Activated CD4-positive, alpha-beta T cell treated with anti-CD3 and anti-CD28 coated beads for 24 hours (primary cell): ENCODE measurements at regions not wholly inside any gene's neighbourhood (a gene's known extent, or its start where the extent isn't known, plus 50 kb on each side); places are given as distances from the start of the nearest gene placed in this dataset.

Experiments used
- DNase-seq, 2 donors: peaks; one replicate each; pipeline ENCODE4 v3.0.0-alpha.2; 2020; ENCODE audit warnings: low read depth in 2 of 2

DNA sequence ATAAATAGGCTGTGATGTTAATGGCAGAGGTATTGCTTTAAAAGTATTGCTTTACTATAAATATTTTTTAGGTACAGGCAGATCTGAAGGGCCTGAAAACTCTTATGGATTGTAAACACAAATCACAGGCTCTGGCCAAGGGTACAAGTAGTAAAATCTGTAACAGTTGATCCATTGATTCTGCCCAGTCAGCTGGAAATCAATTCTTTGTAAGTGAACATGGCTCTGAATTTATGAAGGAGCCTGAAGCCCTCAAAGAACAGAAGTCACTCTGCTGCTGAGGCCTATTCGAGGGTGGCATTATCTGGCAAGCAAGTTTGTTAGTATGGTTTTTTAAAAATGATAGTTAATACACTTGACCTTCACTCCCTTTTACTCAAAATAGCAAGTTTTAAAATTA lies 834.0 kb upstream of the TMPRSS15 start:
- DNase-seq, result no peak

DNA sequence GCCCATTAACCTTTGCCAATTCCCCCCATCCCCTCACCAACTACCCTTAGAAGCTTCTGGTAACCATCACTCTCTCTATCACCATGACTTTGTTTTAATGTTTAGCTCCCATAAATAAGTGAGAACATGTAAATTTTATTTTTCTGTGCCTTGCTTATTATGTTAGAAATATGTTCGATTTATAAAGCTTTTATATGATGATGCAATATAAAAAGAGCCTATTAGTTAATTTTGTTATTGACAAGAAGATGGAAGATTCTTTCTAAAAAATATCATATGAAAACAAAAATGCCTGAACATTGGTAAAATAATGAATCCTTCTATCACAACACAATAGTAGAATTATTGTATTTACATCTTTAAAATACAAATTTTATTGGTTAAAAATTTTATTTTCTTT lies 836.1 kb upstream of the TMPRSS15 start:
- DNase-seq, result no peak

- no peak for DNase-seq
These were observed 841.1 kb upstream of the TMPRSS15 start for GRCh38 chr21:19244502-19245187.

DNA sequence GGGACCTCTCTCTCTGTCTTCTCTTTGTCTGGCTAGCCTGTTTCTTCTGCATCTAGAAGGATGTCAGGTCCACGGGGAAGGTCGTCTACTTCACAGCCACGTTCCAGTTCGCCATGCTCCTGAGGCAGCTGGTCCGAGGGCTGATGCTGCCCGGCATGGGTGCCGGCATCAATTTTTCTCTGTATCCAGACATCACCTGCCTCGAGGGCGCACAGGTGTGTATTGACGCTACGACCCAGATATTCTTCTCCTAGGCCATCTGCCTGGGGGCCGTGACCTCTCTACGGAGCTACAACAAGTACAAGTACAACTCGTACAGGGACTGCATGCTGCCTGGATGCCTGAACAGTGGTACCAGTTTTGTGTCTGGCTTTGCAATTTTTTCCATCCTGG lies 841.6 kb upstream of the TMPRSS15 start:
- no peak for DNase-seq

DNA sequence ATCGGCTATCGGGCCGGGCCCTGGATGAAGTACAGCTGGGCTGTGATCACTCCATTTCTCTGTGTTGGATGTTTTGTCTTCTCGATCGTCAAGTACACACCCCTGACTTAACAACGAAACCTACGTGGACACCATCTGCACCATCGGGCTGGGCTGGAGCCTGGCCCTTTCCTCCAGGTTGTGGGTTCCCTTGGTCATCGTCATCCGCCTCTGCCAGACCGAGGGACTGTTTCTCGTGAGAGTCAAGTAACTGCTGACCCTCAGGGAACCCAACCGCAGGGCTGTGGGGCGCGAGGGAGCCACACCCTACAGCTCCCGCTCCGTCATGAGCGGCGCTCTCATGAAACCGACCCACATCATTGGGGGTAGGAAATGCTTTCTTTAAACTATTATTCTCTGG lies 842.4 kb upstream of the TMPRSS15 start:
- no peak for DNase-seq

- no peak for DNase-seq
These were observed 853.5 kb upstream of the TMPRSS15 start for GRCh38 chr21:19256934-19257660.

DNA sequence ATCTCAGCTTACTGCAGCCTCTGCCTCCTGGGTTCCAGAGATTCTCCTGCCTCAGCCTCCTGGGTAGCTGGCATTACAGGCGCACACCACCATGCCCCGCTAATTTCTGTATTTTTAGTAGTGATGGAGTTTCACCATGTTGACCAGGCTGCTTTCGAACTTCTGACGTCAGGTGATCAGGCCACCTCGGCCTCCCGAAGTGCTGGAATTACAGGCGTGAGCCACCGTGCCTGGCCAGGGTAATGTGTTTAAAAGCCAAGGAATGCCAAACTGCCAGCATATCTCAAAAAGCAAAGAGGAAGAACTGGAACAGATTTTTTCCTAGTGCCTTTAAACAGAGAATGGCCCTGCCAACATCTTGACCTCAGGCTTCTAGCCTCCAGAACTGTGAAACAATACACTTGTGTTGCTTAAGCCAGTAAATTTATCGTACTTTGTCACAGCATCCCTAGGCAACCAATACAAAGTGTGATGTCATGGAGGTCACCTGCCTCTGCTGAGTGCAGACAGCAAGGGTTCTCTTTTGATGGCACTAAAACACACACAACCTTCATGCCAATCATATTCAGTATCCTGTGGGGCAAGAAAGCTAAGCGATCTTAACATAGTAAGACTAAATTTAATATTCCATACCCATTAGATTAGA lies 858.3 kb upstream of the TMPRSS15 start:
- DNase-seq, result no peak

- no peak for DNase-seq
These were observed 863.1 kb upstream of the TMPRSS15 start for GRCh38 chr21:19266636-19267035.

GRCh38 chr21:19268686-19269085 lies 865.1 kb upstream of the TMPRSS15 start:
- DNase-seq, result no peak

- no peak for DNase-seq
These were observed 871.5 kb upstream of the TMPRSS15 start for GRCh38 chr21:19275065-19275464.

DNA sequence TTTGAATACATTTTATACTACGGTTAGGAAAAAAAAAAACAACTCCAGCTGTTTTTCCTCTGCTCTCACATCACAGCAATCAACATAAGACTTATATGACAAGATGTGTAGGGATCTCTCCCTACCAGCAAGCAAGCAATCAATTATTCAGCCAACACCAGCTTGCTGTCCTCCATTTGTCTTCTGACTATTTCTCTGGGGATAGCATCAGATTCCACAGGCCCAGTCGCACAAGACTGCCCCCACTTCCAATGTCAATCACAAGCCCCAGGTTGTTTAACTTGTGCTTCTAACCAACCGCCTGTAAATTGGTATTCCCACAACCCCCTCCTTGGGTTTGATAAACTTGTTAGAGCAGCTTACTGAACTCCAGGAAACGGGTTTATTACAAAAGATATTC lies 873.1 kb upstream of the TMPRSS15 start:
- DNase-seq, result no peak

GRCh38 chr21:19286876-19287275 lies 883.3 kb upstream of the TMPRSS15 start:
- no peak for DNase-seq

GRCh38 chr21:19290328-19290727 lies 886.7 kb upstream of the TMPRSS15 start:
- DNase-seq, result no peak

DNA sequence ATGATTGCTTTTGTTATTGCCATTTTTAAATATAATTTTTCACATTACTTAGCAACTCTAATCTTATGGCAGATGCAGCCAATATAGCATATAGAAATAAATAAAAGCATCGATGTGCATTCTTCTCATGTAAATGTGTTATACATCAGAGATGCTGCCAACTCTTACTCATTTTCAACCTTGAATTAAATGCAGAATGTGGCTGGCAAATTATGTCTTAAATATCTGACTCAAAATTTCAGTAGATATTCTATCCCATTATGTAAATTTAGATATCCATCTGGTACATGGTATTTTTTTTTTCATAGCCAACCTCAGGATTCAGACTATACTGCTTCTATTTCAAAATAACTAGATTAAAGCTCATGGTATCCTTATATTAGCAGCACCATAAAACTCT lies 916.7 kb upstream of the TMPRSS15 start:
- DNase-seq, result no peak

- no peak for DNase-seq
These were observed 918.1 kb upstream of the TMPRSS15 start for GRCh38 chr21:19321688-19322087.

- no peak for DNase-seq
These were observed 918.8 kb upstream of the TMPRSS15 start for GRCh38 chr21:19322360-19322759.

- no peak for DNase-seq
These were observed 923.1 kb upstream of the TMPRSS15 start for GRCh38 chr21:19326531-19327319.

DNA sequence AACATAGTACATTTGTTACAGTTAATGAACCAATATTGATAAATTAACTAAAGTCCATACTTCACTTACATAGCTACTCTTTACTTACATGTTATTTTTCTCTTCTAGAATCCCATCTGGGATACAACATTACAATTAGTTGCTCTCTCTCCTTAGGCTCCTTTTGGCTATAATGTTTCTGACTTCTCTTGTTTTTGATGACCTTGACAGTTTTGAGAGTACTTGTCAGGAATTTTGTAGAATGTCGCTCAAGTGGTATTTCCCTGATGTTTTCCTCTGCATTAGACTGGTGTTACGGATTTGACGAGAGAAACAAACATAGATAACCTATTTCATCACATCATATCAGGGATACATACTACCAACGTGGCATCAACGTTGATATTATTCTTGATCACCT lies 925.4 kb upstream of the TMPRSS15 start:
- DNase-seq, result no peak

DNA sequence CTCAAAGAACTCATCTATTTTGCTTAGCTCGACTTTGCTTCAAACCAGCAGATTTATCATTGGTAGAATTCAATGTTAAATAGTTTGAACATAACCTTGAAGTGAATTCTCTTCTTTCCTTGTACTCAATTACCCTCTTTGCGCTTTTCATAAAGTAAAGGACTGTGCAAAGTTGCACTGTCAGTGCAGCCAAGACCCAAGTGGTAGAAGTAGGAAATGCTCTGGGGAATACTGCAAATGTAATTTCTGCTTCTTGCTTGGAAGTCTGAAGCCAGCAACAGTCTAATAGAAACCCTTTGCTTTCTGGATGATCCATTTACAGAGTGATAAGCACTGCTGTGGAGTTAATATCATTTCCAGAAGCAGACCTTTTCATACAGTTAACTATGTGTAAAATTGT lies 936.7 kb upstream of the TMPRSS15 start:
- DNase-seq, result no peak

DNA sequence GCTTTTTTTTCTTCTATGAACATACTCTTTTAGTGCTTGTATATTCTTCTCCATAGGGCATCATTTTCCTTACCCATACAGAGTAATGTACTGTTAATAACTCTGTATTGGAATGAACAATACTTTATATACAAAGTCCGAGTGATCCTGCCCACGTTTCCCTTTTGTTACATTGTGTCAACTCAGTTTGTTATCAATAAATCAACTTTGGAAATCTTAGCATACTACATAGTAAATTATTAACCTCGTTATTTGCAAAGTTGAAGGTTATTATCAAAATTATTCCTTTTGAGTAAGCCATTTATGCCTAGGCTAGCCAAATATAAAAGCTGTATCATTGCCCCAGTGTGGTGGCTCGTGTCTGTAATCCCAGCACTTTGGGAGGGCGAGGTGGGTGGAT lies 937.4 kb upstream of the TMPRSS15 start:
- DNase-seq, result no peak

GRCh38 chr21:19343711-19344110 lies 940.1 kb upstream of the TMPRSS15 start:
- no peak for DNase-seq

DNA sequence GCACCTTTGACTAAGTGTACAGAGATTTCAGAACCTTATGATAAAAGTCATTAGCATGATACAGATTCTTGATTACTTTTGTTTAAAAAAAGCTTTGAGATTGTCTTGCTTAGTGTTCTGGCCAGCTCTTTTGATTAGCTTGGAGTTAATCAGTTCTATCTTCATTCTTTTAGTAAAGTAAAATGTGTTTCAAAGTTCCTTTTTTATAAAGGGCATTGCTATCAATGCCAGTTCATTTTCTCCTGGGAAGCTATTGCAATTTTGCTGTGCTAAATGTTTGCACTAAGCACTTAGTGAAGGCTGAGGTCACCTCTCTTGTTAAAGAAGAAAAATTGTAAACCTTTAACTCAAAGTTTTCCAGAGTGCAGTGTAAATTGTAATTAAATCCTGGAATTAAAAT lies 946.7 kb upstream of the TMPRSS15 start:
- no peak for DNase-seq
